ENCODE measurements at regions not wholly inside any gene's neighbourhood (a gene's known extent, or its start where the extent isn't known, plus 50 kb on each side); places are given as distances from the start of the nearest gene placed in this dataset.
"Not testable (repeated sequence)": the region's sequence is repeated elsewhere in the genome, so short reads cannot be mapped to it uniquely, and the experiment has no call there.

DNA sequence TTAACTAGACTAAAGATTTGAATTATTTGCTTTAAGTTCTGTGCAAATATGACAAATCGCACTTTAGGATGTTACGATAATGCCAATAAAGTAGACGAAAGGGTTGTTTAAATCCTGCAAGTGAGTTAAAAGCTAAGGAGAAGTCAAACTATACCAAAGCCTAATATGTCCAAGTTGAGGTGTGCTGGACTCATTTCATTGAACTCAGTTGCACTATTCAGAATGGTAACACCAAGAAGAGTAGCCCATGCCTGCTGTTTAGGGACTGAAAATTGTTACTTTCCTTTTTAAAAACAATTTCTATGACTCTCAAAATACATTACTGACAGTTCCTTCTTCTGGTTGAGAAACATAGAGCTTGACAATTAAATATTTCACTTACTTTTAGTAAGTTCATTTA, 766.3 kb downstream of the DNAJB9 start:
- no peak for DNase-seq

GRCh38 chr7:109336531-109336930, 766.9 kb downstream of the DNAJB9 start:
- no peak for DNase-seq

GRCh38 chr7:109343678-109344077, 774.0 kb downstream of the DNAJB9 start:
- DNase-seq: no peak

DNA sequence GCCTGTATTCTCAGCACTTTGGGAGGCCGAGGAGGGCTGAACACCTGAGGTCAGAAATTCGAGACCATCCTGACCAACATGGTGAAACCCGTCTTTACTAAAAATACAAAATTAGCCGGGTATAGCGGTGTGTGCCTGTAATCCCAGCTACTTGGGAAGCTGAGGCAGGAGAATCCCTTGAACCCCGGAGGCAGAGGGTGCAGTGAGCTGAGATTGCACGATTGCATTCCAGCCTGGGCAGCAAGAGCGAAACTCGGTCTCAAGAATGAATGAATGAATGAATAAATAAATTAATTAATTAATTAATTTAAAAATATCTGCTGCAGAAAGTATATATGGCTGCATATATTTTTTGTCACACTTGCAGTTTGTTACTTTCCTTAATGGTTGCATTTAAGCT, 781.8 kb downstream of the DNAJB9 start:
- no peak for DNase-seq

DNA sequence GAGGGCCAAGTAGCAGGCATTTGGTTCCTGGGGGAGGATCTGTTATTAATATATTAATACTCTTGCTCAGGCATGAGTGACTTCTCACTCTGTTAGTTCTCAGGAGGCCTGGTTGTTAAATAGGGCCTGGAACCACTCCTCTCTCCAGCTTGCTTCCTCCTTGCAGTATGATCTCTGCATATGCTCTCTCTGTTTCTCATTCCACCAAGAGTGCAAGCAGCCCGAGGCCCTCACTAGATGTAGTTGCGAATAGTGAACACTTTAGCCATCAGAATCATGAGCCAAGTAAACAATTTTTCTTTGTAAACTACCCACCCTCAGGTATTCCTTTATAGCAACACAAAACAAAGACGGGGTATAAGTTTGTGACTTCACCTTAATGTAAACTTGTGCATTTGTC, 784.3 kb downstream of the DNAJB9 start:
- no peak for DNase-seq

GRCh38 chr7:109354552-109354951, 784.9 kb downstream of the DNAJB9 start:
- DNase-seq: no peak

DNA sequence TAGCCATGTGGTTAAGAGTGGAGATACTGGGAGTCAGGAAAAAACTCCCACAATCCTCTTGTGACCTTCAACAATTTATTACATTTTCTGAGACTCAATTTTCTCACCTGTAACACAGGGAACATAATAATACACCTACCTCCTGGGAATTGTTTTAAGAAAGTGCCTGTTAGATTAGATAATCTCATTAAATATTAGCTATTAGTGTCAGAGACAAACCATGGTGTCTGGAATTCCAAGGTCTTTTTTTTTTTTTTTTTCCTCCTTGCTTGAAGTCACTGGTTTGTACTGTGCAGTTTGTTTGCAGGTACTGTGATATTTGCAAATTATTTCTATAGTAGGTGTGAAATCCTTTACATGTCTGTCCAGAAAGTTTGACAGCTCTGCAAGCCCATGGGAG, 806.1 kb downstream of the DNAJB9 start:
- no peak for DNase-seq

- DNase-seq: no peak
Observed at GRCh38 chr7:109376576-109376975, 806.9 kb downstream of the DNAJB9 start.

GRCh38 chr7:109377076-109377884, 807.6 kb downstream of the DNAJB9 start:
- DNase-seq: no peak

- no peak for DNase-seq
Observed at GRCh38 chr7:109386959-109387358, 817.3 kb downstream of the DNAJB9 start.

DNA sequence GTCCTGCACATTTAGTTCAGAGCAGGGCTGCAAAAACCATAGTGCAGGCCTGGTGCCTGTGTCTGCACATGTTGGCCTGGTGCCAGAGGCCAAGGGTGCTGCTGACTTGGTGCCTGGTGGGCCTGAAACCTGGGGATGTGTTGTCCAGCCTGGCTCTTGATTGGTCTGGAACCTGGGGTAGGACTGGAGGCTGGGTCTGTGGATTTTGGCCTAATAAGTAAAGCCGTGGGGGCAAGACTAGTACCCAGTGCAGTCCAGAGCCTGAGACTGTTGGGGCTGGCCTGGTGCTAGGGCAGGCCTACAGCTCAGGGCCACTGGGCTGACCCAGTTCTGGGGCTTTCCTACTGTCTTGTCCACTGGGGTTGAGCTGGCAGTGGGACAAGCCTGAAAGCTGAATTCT, 817.9 kb downstream of the DNAJB9 start:
- no peak for DNase-seq

DNA sequence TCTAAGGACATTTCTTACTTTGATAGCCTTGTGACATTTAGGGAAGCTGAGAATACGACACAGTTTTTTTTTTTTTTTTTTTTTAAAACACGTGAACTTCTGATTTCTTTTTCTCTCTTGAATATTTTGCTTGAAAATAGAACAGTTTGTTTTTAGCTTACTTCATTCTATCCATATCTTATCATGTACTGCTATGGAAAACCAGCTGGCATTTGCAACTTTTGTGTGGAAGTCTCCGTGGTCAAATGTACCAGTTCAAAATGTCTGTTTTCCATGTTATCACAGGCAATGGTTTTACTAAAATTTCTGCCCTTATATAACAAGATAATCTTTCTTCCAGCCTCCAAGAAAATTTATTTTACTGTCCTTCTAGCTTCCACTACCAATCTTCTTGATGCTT, 821.6 kb downstream of the DNAJB9 start:
- DNase-seq: no peak

DNA sequence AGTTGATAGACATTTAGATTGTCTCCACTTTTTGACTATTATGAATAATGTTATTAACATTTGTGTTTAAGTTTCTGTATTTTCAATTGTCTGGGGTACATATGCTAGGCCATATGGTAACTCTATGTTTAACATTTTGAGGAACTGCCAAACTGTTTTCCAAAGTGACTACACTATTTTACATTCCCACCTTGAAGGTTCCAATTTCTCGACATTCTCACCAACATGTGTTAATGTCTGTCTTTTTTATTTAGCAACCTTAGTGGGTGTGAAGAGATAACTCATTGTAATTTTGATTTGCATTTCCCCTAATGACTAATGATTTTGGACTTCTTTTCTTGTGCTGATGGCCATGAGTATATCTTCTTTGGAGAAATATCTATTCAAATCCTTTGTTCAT, 832.4 kb downstream of the DNAJB9 start:
- DNase-seq: no peak

DNA sequence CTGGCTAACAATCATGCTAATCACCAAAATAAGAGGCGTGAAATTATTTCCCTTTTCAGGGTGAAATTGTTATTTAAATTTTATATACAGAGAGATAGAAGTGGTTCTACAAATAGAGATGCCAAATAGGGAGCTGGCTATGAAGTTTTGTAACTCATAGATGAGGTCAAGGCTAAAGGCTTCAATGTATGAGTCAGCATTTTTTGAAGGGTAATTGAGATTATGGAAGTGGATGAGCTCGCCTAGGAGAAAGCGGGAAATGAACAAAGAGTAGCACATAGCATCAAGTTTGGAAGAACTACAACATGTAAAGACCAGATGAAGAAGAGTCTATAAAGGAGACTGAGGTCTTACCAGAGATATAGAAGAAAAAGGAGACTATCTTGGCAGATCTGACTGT, 838.1 kb downstream of the DNAJB9 start:
- no peak for DNase-seq

- DNase-seq: no peak
Observed at GRCh38 chr7:109437957-109438356, 868.3 kb downstream of the DNAJB9 start.

- DNase-seq: no peak
Observed at GRCh38 chr7:109449760-109450159, 880.1 kb downstream of the DNAJB9 start.

GRCh38 chr7:109456116-109456515, 886.4 kb downstream of the DNAJB9 start:
- DNase-seq: no peak

DNA sequence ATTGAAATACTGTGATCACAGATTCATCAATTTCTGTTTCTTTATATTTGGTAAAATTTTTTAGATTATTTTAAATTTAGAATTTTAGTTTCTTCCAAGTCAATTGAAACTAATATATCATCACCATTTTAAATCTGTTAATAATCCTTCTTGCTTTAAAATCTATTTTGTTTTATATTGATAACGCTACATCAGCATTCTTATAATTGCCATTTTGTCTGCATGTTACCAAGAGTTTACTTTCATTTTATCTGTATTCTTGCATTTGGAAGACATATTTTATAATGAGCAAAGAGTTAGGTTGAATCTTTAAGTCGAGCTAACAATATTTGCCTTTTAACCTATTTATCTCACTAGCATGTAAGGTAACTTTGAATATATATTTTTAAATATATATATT, 890.6 kb downstream of the DNAJB9 start:
- no peak for DNase-seq

DNA sequence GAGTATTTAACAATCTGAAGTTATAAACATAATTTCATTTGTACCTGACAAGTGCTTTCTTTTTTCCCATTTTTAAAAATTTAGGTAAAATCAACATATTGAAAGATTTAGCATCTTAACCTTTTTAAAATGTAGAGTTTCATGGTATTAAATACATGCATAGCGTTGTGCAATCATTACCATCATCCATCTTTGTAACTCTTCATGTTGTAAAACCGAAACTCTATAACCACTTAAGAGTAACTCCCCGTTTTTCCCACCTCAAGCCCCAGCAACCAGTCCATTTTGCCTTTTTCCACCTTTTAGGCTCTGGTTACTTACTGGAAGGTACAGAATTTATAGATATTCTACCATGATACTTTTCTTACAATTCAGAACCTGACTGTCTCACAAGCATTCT, 892.5 kb downstream of the DNAJB9 start:
- DNase-seq: no peak

DNA sequence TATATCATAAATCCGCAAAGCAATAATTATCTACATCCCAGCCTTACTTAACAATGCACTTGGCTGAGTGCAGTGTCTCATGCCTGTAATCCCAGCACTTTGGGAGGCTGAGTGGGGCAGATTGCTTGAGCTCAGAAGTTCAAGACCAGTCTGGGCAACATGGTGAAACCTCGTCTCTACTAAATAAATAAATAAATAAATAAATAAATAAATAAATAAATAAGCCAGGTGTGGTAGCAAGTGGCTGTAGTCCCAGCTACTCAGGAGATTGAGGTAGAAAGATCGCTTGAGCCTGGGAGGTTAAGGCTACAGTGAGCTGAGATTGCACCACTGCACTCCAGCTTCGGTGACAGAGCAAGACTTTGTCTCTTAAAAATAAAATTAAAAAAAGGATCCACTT, 898.1 kb downstream of the DNAJB9 start:
- not testable (repeated sequence) for DNase-seq

DNA sequence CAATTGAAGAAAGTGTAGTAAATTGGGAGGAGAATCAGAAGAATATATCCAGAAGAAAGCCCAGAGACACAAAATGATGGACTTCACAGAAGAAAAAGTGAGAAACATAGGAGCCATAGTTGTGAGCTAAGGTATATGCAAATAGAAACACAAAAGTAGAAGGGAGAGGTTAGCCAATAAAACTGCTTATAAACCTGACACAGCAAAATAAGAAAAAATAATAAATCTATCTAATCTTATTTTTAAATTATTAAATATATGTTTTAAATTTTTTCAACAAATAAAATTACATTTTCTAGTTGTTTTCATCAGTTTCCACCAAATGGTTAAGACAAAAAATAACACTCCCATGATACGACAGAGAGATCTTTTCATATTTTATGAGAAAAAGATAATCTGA, 903.5 kb downstream of the DNAJB9 start:
- DNase-seq: no peak

GRCh38 chr7:109476409-109476808, 906.7 kb downstream of the DNAJB9 start:
- no peak for DNase-seq

- DNase-seq: peak in 1 of 2 experiments; percentile 4
Observed at GRCh38 chr7:109479388-109479787, 909.7 kb downstream of the DNAJB9 start.

- DNase-seq: not testable (repeated sequence)
Observed at GRCh38 chr7:109490607-109491006, 920.9 kb downstream of the DNAJB9 start.

- no peak for DNase-seq
Observed at GRCh38 chr7:109497053-109497452, 927.4 kb downstream of the DNAJB9 start.
